ENCODE measurements at regions not wholly inside any gene's neighbourhood (a gene's known extent, or its start where the extent isn't known, plus 50 kb on each side); places are given as distances from the start of the nearest gene placed in this dataset.
A peak's percentile ranks its signal among the peaks of the same experiment; 100 is the strongest.

- Histone ChIP-seq H3K4me1 (ENCODE audit: control insufficient read depth, insufficient read depth, low read length) (peaks cover 9% of the 10 kb centered on the region), H3K4me3 (ENCODE audit: low read depth, low read length) (no peak overlapping the region), H3K36me3 (ENCODE audit: control insufficient read depth, insufficient read depth, low read length) (no peaks in the 10 kb centered on the region), H3K9me3 (ENCODE audit: control insufficient read depth, insufficient read depth, low read length) (no peaks in the 10 kb centered on the region), H3K27me3 (ENCODE audit: control insufficient read depth, insufficient read depth, low read length) (no peaks in the 10 kb centered on the region), H3K27ac (ENCODE audit: low read depth, low read length) (no peak overlapping the region)
- DNase-seq (ENCODE audit: low read depth in 4 of 6, low spot score in 6 of 6): peak in 2 of 6 donors; percentile 53 to 71
- 52% methylated on average over 11 of the region's 15 CpGs for WGBS (ENCODE audit: insufficient coverage)
Observed at GRCh38 chr20:48260129-48260756, 475.0 kb upstream of the SULF2 start.

- Histone ChIP-seq H3K4me1 (ENCODE audit: control insufficient read depth, insufficient read depth, low read length) (peaks cover 9% of the 10 kb centered on the region), H3K9me3 (ENCODE audit: control insufficient read depth, insufficient read depth, low read length) (no peaks in the 10 kb centered on the region), H3K27ac (ENCODE audit: low read depth, low read length) (no peak overlapping the region), H3K27me3 (ENCODE audit: control insufficient read depth, insufficient read depth, low read length) (no peaks in the 10 kb centered on the region), H3K4me3 (ENCODE audit: low read depth, low read length) (no peak overlapping the region), H3K36me3 (ENCODE audit: control insufficient read depth, insufficient read depth, low read length) (no peaks in the 10 kb centered on the region)
- DNase-seq (ENCODE audit: low read depth in 4 of 6, low spot score in 6 of 6): no peak
- 95% methylated on average over 4 of the region's 6 CpGs for WGBS (ENCODE audit: insufficient coverage)
Observed at GRCh38 chr20:48259456-48259855, 474.2 kb upstream of the SULF2 start.

DNA sequence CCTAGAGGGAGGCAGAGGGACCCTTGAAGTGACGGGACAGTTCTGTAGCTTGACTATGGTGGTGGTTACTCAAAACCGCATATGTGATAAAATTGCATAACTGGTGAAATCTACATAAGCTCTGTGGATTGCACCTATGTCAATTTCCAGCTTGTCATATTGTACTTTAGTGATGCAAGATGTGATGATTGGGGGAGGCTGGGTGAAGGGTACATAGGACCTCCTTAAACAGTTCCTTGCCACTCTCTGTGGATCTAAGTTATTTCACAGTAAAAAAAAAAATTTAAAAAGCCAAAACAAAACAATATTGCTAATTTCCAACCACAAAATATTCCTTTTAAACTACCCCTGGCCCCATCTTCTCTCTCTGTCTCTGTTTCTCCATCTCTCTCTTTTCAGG is 472.6 kb upstream of the SULF2 start:
- H3K4me3 ChIP-seq (ENCODE audit: low read depth, low read length): no peak overlapping the region
- peaks cover 9% of the 10 kb centered on the region for H3K4me1 ChIP-seq (ENCODE audit: control insufficient read depth, insufficient read depth, low read length)
- DNase-seq (ENCODE audit: low read depth in 4 of 6, low spot score in 6 of 6): no peak
- 89% methylated on average over 1 of the region's 2 CpGs for WGBS (ENCODE audit: insufficient coverage)
- H3K9me3 ChIP-seq (ENCODE audit: control insufficient read depth, insufficient read depth, low read length): no peaks in the 10 kb centered on the region
- no peaks in the 10 kb centered on the region for H3K27me3 ChIP-seq (ENCODE audit: control insufficient read depth, insufficient read depth, low read length)
- no peak overlapping the region for H3K27ac ChIP-seq (ENCODE audit: low read depth, low read length)
- H3K36me3 ChIP-seq (ENCODE audit: control insufficient read depth, insufficient read depth, low read length): no peaks in the 10 kb centered on the region

DNA sequence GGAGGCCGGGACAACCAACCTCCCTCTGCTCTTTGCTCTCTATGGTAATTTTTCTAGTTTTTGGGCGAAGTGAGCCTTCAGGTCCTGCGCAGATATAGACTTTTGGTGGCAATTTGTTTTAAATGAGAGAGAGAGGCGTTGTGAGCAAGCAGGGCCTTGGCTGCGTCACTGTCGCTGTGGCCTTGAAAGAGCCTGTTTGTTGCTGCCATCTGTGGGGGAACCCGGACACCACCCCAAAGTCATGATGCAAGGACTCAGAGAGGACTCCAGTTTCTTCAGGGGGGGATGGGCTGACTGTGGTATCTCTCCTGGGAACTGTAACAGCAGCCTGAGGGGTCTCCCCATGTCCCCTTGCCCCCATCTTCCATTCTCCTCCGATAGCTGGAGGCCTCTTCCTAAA is 462.7 kb upstream of the SULF2 start:
- 85% methylated on average over 6 of the region's 8 CpGs for WGBS (ENCODE audit: insufficient coverage)
- Histone ChIP-seq H3K4me3 (ENCODE audit: low read depth, low read length) (no peak overlapping the region), H3K9me3 (ENCODE audit: control insufficient read depth, insufficient read depth, low read length) (no peaks in the 10 kb centered on the region), H3K27me3 (ENCODE audit: control insufficient read depth, insufficient read depth, low read length) (no peaks in the 10 kb centered on the region), H3K27ac (ENCODE audit: low read depth, low read length) (no peak overlapping the region), H3K36me3 (ENCODE audit: control insufficient read depth, insufficient read depth, low read length) (no peaks in the 10 kb centered on the region), H3K4me1 (ENCODE audit: control insufficient read depth, insufficient read depth, low read length) (peaks cover 9% of the 10 kb centered on the region)
- no peak for DNase-seq (ENCODE audit: low read depth in 4 of 6, low spot score in 6 of 6)

DNA sequence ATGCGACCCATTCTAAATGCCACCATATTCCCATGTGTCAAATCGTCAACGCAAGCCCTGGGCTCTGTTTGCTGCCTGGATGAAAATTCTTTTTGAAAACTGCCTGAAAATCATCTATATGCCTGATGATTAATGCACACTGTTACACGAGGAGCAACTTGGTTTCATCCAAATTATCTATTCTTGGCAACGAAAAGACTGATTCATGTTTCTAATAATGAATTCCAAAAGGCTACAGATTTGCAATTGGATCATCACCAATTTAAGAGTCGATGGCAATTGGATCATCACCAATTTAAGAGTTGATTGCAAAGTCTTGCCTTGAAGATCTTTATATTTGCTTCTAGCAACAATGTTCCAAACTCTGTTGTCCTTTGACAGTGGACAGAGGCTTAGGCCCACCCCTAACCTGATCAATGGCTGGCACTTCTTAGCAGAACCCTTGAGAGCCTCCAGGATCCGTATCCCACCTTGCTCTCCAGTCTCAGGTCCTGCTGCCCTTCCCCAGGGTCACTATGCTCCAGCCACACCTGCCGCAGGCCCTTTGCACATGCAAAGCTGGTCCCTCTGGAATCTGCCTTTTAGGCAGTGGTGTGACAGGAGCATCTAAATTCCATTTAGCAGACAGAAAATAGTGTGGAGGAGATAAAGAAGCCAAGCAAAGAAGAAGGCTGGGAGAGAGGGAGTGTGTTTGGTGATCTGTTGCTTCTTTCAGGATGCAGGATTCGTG is 460.9 kb upstream of the SULF2 start:
- DNase-seq (ENCODE audit: low read depth in 4 of 6, low spot score in 6 of 6): no peak
- no peak overlapping the region for H3K4me3 ChIP-seq (ENCODE audit: low read depth, low read length)
- no peaks in the 10 kb centered on the region for H3K36me3 ChIP-seq (ENCODE audit: control insufficient read depth, insufficient read depth, low read length)
- H3K9me3 ChIP-seq (ENCODE audit: control insufficient read depth, insufficient read depth, low read length): no peaks in the 10 kb centered on the region
- WGBS (ENCODE audit: insufficient coverage): 85% methylated on average over 9 of the region's 9 CpGs
- H3K27me3 ChIP-seq (ENCODE audit: control insufficient read depth, insufficient read depth, low read length): no peaks in the 10 kb centered on the region
- no peak overlapping the region for H3K27ac ChIP-seq (ENCODE audit: low read depth, low read length)
- H3K4me1 ChIP-seq (ENCODE audit: control insufficient read depth, insufficient read depth, low read length): peaks cover 9% of the 10 kb centered on the region

- no peak for DNase-seq (ENCODE audit: low read depth in 4 of 6, low spot score in 6 of 6)
- H3K9me3 ChIP-seq (ENCODE audit: control insufficient read depth, insufficient read depth, low read length): no peaks in the 10 kb centered on the region
- WGBS (ENCODE audit: insufficient coverage): 96% methylated on average over 8 of the region's 8 CpGs
- H3K27me3 ChIP-seq (ENCODE audit: control insufficient read depth, insufficient read depth, low read length): no peaks in the 10 kb centered on the region
- no peak overlapping the region for H3K4me3 ChIP-seq (ENCODE audit: low read depth, low read length)
- H3K36me3 ChIP-seq (ENCODE audit: control insufficient read depth, insufficient read depth, low read length): no peaks in the 10 kb centered on the region
- no peak overlapping the region for H3K27ac ChIP-seq (ENCODE audit: low read depth, low read length)
- H3K4me1 ChIP-seq (ENCODE audit: control insufficient read depth, insufficient read depth, low read length): peaks cover 9% of the 10 kb centered on the region
Observed at GRCh38 chr20:48242623-48243022, 457.3 kb upstream of the SULF2 start.

DNA sequence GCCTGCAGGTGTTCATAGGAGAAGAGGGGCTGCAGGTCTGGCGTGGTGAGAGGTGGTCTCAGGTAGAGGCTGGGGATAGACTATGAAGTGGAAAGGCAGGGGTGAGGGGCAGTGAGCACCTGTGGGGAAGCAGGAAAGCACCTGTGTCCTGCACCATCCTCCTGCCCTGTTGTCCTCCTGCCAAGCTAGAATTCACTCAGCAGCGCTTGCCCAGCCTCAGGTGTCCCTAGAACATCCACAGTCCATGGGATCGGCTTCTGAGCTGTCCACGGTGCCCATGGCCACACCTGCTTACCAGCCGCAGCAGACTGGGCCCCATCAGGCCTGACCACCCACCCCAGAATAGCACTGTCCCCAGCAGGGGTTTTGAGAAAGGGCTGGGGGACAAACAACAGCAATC is 456.2 kb upstream of the SULF2 start:
- H3K4me3 ChIP-seq (ENCODE audit: low read depth, low read length): no peak overlapping the region
- DNase-seq (ENCODE audit: low read depth in 4 of 6, low spot score in 6 of 6): no peak
- 89% methylated on average over 5 of the region's 5 CpGs for WGBS (ENCODE audit: insufficient coverage)
- H3K4me1 ChIP-seq (ENCODE audit: control insufficient read depth, insufficient read depth, low read length): peaks cover 2% of the 10 kb centered on the region
- no peaks in the 10 kb centered on the region for H3K27me3 ChIP-seq (ENCODE audit: control insufficient read depth, insufficient read depth, low read length)
- H3K9me3 ChIP-seq (ENCODE audit: control insufficient read depth, insufficient read depth, low read length): no peaks in the 10 kb centered on the region
- H3K27ac ChIP-seq (ENCODE audit: low read depth, low read length): no peak overlapping the region
- H3K36me3 ChIP-seq (ENCODE audit: control insufficient read depth, insufficient read depth, low read length): no peaks in the 10 kb centered on the region

GRCh38 chr20:48238781-48239180 is 453.5 kb upstream of the SULF2 start:
- H3K36me3 ChIP-seq (ENCODE audit: control insufficient read depth, insufficient read depth, low read length): no peaks in the 10 kb centered on the region
- H3K27me3 ChIP-seq (ENCODE audit: control insufficient read depth, insufficient read depth, low read length): no peaks in the 10 kb centered on the region
- no peaks in the 10 kb centered on the region for H3K9me3 ChIP-seq (ENCODE audit: control insufficient read depth, insufficient read depth, low read length)
- 50% methylated on average over 2 of the region's 4 CpGs for WGBS (ENCODE audit: insufficient coverage)
- H3K4me1 ChIP-seq (ENCODE audit: control insufficient read depth, insufficient read depth, low read length): no peaks in the 10 kb centered on the region
- no peak overlapping the region for H3K4me3 ChIP-seq (ENCODE audit: low read depth, low read length)
- peak in 1 of 6 donors; percentile 16 for DNase-seq (ENCODE audit: low read depth in 4 of 6, low spot score in 6 of 6)
- H3K27ac ChIP-seq (ENCODE audit: low read depth, low read length): no peak overlapping the region

- H3K9me3 ChIP-seq (ENCODE audit: control insufficient read depth, insufficient read depth, low read length): no peaks in the 10 kb centered on the region
- H3K4me3 ChIP-seq (ENCODE audit: low read depth, low read length): no peak overlapping the region
- H3K4me1 ChIP-seq (ENCODE audit: control insufficient read depth, insufficient read depth, low read length): no peaks in the 10 kb centered on the region
- no peak for DNase-seq (ENCODE audit: low read depth in 4 of 6, low spot score in 6 of 6)
- H3K27me3 ChIP-seq (ENCODE audit: control insufficient read depth, insufficient read depth, low read length): no peaks in the 10 kb centered on the region
- WGBS (ENCODE audit: insufficient coverage): 82% methylated on average over 3 of the region's 4 CpGs
- no peak overlapping the region for H3K27ac ChIP-seq (ENCODE audit: low read depth, low read length)
- no peaks in the 10 kb centered on the region for H3K36me3 ChIP-seq (ENCODE audit: control insufficient read depth, insufficient read depth, low read length)
Observed at GRCh38 chr20:48238326-48238725, 453.0 kb upstream of the SULF2 start.

Measured in spinal cord (tissue), 9 donors.